ENCODE measurements at regions not wholly inside any gene's neighbourhood (a gene's known extent, or its start where the extent isn't known, plus 50 kb on each side); places are given as distances from the start of the nearest gene placed in this dataset.

DNA sequence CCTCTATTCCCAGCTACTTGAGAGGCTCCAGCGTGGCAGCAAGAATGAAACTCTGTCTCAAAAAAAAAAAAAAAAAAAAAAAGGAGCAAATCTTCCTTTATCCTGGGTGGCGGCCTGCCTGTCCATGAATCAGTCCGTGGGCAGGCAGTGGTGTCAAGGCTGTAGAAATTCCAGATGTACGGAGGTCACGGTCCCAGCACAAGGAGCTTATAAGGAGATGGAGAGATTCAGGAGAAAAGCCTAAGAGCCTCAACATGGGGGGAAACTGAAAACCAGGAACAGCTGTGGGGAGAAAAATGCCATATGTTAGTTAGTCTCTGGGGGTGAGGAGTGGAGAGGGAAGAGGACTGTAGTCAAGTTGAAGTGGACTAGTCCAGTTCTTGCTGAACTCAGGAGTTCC, 130.5 kb upstream of the CRY1 start:
- in situ Hi-C loops (cut with MboI; ENCODE audit: low sequenced_read_pairs) = no loop called here

- in situ Hi-C loops (cut with MboI; ENCODE audit: low sequenced_read_pairs) = no loop called here
These were observed 132.3 kb upstream of the CRY1 start for GRCh38 chr12:107225635-107226034.

GRCh38 chr12:107226126-107226525, 132.8 kb upstream of the CRY1 start:
- in situ Hi-C loops (cut with MboI; ENCODE audit: low sequenced_read_pairs) = no loop called here

- in situ Hi-C loops (cut with MboI; ENCODE audit: low sequenced_read_pairs) = no loop called here
These were observed 134.7 kb upstream of the CRY1 start for GRCh38 chr12:107228076-107228475.

DNA sequence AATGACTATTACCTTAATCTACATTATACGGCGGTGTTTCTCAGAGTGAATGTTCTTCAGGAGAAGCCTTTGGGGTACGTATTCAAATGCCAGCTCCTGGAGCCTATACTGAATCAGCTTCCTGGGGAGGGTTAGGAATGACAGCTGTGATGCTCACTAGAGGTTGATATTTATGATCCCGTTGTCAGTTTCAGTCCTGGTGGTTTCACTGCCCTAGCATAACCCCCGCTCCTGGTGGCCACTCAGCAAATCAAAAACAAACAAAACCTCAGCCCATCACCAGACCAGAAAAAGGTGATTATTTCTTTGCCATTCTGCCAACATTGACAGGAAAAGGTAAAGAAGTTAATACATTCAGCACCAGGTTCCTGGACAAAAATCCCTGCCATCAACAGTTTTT, 136.5 kb upstream of the CRY1 start:
- in situ Hi-C loops (cut with MboI; ENCODE audit: low sequenced_read_pairs) = no loop called here

DNA sequence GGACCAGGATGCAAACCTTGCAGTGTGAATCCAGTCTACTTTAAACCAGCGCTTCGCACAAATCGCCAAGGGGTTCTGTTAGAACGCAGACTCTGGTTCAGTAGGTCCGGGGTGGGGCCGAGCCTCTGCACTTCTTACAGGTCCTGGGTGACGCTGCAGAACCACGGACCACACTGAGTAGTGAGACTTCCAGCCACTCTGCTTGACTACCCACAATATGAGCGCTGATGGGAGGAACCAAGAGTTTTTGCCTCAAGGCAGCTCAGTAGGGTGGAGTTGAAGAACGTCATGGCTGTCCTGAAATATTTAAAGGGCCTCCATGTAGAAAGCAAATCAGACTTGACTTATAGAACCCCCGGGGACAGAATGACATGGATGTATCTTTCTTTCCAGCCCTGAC, 138.0 kb upstream of the CRY1 start:
- in situ Hi-C loops (cut with MboI; ENCODE audit: low sequenced_read_pairs) = no loop called here

DNA sequence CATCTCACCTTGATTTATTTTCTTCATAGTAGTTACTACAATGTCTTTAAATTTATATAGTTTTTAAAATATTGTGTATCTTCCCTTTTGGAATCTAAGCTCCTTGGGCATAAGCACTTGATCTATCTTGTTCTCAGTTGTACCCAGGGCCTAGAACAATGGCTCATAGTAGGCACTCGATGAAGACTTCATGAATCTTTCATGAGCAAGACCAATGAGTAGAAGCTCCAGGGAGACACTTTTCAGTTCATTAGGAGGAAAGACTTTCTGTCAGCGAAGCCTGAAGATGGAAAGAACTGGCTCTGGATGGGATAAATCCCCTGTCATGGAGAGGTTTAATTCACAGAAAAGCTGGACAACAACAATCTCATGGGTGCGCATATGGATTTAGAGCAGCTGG, 140.2 kb upstream of the CRY1 start:
- in situ Hi-C loops (cut with MboI; ENCODE audit: low sequenced_read_pairs) = no loop called here

DNA sequence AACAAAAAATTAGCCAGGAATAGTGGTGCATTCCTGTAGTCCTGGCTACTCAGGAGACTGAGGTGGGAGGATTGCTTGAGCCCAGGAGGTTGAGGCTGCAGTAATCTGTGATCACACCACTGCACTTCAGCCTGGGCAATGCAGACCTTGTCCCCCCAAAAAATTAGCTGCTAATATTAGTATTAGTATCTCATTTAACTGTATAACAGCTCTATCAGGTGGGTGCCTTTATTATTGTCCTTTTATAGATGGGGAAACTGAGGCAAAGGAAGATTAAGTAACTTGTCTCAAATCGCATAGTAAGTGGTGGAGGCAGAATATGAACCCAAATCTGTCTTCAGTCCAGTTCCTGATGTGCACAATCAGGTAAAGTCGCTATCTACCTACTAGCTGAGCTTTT, 142.3 kb upstream of the CRY1 start:
- in situ Hi-C loops (cut with MboI; ENCODE audit: low sequenced_read_pairs) = no loop called here

GRCh38 chr12:107236824-107237511, 143.6 kb upstream of the CRY1 start:
- in situ Hi-C loops (cut with MboI; ENCODE audit: low sequenced_read_pairs) = no loop called here

DNA sequence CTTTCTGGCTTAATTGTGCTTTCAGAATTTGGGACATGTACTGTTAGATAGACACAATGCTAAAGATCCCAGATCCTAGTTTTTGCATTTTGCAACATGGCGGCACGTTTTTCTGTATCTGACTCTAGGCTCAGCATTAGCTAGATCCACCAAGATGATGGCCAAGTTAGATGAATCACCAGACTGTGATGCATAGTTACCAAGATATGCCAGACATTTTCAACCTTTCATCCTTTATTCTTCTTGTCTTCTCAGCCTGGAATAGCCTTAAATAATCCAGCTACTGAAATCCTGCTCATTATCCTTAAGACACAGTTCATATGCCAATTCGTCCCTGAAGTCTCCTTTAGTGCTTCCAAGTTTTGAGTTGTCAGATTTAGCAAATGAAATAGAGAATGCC, 144.9 kb upstream of the CRY1 start:
- in situ Hi-C loops (cut with MboI; ENCODE audit: low sequenced_read_pairs) = no loop called here

- in situ Hi-C loops (cut with MboI; ENCODE audit: low sequenced_read_pairs) = no loop called here
These were observed 148.1 kb upstream of the CRY1 start for GRCh38 chr12:107241411-107241810.

DNA sequence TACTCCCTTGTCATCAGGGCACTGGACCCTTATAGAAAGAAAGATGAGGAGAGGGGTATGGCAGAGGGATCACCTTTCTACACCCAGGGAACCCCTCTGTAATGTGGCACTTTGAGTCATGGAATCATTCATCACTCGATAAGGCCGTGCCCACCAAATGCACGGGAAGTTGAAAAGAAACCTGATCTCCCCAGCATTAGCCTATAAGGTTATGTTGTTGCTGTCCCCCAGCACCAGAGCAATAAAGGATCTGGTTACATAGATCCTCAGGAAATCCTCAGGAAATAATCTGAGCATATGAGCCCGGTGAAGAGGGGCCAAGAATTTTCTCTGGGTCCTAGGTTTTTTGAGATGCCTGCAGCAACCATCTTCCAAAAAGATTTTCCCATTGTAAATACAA, 148.8 kb upstream of the CRY1 start:
- in situ Hi-C loops (cut with MboI; ENCODE audit: low sequenced_read_pairs) = no loop called here

DNA sequence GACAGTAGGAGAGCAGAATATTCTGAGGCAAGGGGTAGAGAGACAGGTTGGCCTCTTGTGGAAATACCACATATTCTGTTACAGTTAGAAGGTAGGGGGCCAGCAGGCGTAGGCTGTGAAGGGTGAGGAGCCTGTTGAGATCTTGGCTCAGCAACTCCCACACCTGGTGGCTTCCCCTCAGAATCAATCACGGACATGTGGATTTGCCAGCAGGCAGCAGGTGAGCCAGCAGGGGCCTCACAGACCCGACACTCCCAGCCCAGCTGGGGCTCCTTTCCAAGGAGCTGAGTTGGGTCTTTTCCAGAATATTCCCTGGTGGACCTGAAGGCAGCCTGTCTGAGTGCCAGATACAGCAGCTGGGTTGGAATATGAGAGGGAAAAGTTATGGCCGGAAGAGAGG, 150.0 kb upstream of the CRY1 start:
- in situ Hi-C loops (cut with MboI; ENCODE audit: low sequenced_read_pairs) = no loop called here

DNA sequence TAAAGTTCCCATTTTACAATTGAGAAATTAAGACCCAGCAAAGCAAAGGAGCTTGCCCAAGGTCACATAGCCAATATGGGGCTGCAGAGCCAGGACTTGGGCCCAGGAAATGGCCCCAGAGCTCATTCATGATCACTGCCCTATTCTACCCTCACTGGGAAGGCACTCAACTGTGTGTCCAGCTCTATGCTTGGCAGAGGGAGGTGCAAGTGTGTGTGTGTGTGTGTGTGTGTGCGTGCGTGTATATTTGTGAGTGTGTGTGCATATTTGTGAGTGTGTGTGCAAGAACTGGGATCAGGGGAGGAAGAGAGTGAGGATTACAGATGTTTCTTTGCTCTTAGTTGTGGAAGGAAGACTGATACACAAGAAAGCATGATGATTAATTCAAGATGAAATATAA, 151.2 kb upstream of the CRY1 start:
- in situ Hi-C loops (cut with MboI; ENCODE audit: low sequenced_read_pairs) = no loop called here

DNA sequence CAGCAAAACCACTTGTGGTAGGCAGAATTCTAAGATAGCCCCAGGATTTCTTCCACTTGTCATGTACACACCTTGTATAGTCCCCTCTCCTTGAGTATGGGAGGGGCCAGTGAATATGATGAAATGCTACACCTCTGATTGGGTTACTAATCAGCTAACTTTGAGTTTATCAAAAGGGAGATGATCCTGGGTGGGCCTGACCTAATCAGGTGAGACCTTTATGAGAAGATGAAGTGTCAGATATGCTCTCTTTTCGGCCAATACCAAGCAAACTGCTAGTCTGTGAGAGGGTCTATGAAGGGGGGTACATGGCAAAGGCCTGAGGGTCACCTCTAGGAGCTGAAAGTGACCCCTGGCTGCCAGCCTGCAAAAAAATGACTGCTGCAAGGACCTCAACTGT, 154.3 kb upstream of the CRY1 start:
- in situ Hi-C loops (cut with MboI; ENCODE audit: low sequenced_read_pairs) = no loop called here

- in situ Hi-C loops (cut with MboI; ENCODE audit: low sequenced_read_pairs) = no loop called here
These were observed 154.8 kb upstream of the CRY1 start for GRCh38 chr12:107248187-107248586.

GRCh38 chr12:107251288-107251687, 157.9 kb upstream of the CRY1 start:
- in situ Hi-C loops (cut with MboI; ENCODE audit: low sequenced_read_pairs) = no loop called here

- in situ Hi-C loops (cut with MboI; ENCODE audit: low sequenced_read_pairs) = no loop called here
These were observed 160.0 kb upstream of the CRY1 start for GRCh38 chr12:107253361-107253760.

DNA sequence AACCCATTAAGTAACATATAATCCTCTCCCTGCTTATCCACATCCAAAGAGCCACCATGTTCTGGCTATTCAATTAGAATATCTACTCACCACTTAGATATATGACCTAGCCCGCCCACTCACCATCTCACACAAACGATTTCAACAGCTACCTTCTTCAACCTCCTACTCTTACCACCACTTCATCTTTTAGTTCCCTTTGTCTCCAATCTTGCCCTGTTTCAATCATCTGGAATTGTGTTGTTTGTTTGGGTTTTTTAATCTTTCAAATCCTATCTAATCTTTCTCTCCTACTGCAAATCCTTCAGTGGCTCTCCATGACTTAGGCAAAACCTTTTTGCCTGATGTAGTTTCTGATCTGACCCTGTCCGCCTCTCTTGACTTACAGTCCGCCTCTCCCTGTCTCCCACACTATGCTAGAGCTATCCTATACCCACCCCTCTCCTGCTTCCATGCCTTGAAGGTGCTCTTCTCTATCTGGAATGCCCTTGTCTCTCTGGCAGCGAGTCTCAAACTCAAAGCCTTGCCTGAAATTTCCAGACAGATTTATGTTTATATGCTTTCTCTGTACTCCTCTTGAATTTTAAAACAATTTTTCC, 161.0 kb upstream of the CRY1 start:
- in situ Hi-C loops (cut with MboI; ENCODE audit: low sequenced_read_pairs) = no loop called here

GRCh38 chr12:107258780-107259179, 165.4 kb upstream of the CRY1 start:
- in situ Hi-C loops (cut with MboI; ENCODE audit: low sequenced_read_pairs) = no loop called here

DNA sequence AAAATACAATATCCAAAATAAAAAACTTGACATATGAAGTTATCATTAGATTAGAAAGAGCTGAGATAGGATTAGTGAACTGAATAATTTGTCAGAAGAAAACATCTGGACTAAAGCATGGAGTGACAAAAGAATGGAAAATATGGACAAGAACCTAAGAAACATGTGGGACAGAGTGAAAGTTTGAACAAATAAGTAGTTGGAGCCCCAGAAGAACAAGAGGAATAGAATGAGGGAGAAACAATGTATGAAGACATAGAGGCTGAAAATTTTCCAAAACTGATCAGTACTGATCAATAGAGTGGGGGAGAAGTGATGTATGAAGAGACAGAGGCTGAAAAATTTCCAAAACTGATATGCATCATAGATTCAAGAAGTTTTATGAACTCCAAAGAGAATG, 170.6 kb upstream of the CRY1 start:
- in situ Hi-C loops (cut with MboI; ENCODE audit: low sequenced_read_pairs) = no loop called here

- in situ Hi-C loops (cut with MboI; ENCODE audit: low sequenced_read_pairs) = no loop called here
These were observed 171.3 kb upstream of the CRY1 start for GRCh38 chr12:107264667-107265066.

DNA sequence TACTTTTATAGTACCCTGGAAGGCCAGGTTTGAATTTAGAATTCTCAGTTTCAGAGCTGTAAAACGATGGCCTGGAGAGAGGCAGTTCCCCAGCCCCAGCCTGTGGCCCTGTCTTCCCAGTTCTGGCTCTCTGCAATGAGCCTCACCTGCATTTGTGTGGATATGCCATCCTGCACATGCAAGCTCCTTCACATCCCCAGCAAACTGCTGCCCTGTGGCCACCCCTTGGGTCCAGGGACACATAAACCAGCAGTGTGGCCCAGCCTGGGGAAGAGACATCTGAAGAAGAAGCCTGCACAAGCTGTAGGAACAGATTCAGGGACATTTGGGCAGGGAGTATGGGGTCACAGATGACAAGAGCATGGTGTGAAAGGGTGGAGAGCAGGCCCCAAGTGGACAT, 174.3 kb upstream of the CRY1 start:
- in situ Hi-C loops (cut with MboI; ENCODE audit: low sequenced_read_pairs) = no loop called here
